ENCODE measurements at regions not wholly inside any gene's neighbourhood (a gene's known extent, or its start where the extent isn't known, plus 50 kb on each side); places are given as distances from the start of the nearest gene placed in this dataset.

- no peak for TF ChIP-seq CTCF (IDR thresholded peaks at IDR 0.05)
- no peak for TF ChIP-seq POLR2A (IDR thresholded peaks at IDR 0.05)
- TF ChIP-seq EP300 (IDR thresholded peaks at IDR 0.05), result no peak
- TF ChIP-seq POLR2AphosphoS5 (IDR thresholded peaks at IDR 0.05), result no peak
Observed at GRCh38 chr6:6882592-6882991, 225.2 kb upstream of the RREB1 start.
